NCI-H1694 treated with DMSO at 0.1 percent for 48 hours (cell line): ENCODE measurements at regions not wholly inside any gene's neighbourhood (a gene's known extent, or its start where the extent isn't known, plus 50 kb on each side); places are given as distances from the start of the nearest gene placed in this dataset.
A peak's percentile ranks its signal among the peaks of the same experiment; 100 is the strongest.

ENCODE experiments used
- DNase-seq: peaks from one replicate; lab custom pipeline; 2025; lab: John Stamatoyannopoulos, UW

GRCh38 chr13:40456397-40456953, 210.0 kb downstream of the FOXO1 start:
- DNase-seq = no peak

GRCh38 chr13:40456979-40457553, 209.4 kb downstream of the FOXO1 start:
- DNase-seq = no peak

- no peak for DNase-seq
These were observed 208.3 kb downstream of the FOXO1 start for GRCh38 chr13:40457929-40458719.

- no peak for DNase-seq
These were observed 207.8 kb downstream of the FOXO1 start for GRCh38 chr13:40458720-40458990.

GRCh38 chr13:40460116-40460515, 206.3 kb downstream of the FOXO1 start:
- DNase-seq = no peak

GRCh38 chr13:40464337-40465014, 202.0 kb downstream of the FOXO1 start:
- DNase-seq = no peak

GRCh38 chr13:40465015-40465390, 201.4 kb downstream of the FOXO1 start:
- no peak for DNase-seq

- no peak for DNase-seq
These were observed 200.2 kb downstream of the FOXO1 start for GRCh38 chr13:40466272-40466671.

- DNase-seq = no peak
These were observed 198.1 kb downstream of the FOXO1 start for GRCh38 chr13:40468227-40468838.

- DNase-seq = no peak
These were observed 196.7 kb downstream of the FOXO1 start for GRCh38 chr13:40469581-40470310.

GRCh38 chr13:40470660-40471059, 195.8 kb downstream of the FOXO1 start:
- DNase-seq = no peak

- no peak for DNase-seq
These were observed 195.4 kb downstream of the FOXO1 start for GRCh38 chr13:40471076-40471475.

- DNase-seq = no peak
These were observed 194.5 kb downstream of the FOXO1 start for GRCh38 chr13:40471911-40472310.

- no peak for DNase-seq
These were observed 193.8 kb downstream of the FOXO1 start for GRCh38 chr13:40472427-40473220.

- DNase-seq = no peak
These were observed 190.8 kb downstream of the FOXO1 start for GRCh38 chr13:40475617-40476016.

GRCh38 chr13:40476175-40476958, 190.1 kb downstream of the FOXO1 start:
- peak; percentile 69 for DNase-seq

- DNase-seq = peak; percentile 16
These were observed 188.5 kb downstream of the FOXO1 start for GRCh38 chr13:40477623-40478608.

- DNase-seq = no peak
These were observed 187.7 kb downstream of the FOXO1 start for GRCh38 chr13:40478775-40479174.

- DNase-seq = no peak
These were observed 187.1 kb downstream of the FOXO1 start for GRCh38 chr13:40479196-40479845.
